Activated gamma-delta T cell treated with anti-CD3 and anti-CD28 coated beads, Interleukin-2, amount 50 U/mL, for 16 hours (primary cell): ENCODE measurements at regions not wholly inside any gene's neighbourhood (a gene's known extent, or its start where the extent isn't known, plus 50 kb on each side); places are given as distances from the start of the nearest gene placed in this dataset.
A peak's percentile ranks its signal among the peaks of the same experiment; 100 is the strongest.
"Not testable (repeated sequence)": the region's sequence is repeated elsewhere in the genome, so short reads cannot be mapped to it uniquely, and the experiment has no call there.

Source experiments
- DNase-seq: peaks from one replicate; pipeline ENCODE4 v3.0.0-alpha.2; 2020; ENCODE audit warnings: low read depth

DNA sequence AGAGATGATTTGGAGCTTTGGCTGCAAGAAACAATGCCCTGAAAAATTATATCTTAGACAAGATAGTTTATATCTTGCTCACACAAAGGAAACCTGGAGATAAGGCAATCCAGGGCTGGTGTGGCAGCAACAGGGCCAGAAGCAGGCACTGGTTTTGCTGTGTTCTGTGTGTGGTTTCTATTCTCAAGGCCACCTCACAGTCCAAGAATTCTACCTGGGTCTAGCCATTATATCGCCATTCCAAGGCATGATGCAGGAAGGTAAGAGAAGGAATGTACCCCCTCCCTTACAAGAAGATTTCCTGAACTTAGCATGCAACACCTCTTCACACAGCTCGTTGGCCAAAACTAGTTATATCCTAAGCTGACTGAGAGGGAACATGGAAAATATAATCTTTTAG is 74.5 kb upstream of the MEGF10 start:
- DNase-seq, result no peak

DNA sequence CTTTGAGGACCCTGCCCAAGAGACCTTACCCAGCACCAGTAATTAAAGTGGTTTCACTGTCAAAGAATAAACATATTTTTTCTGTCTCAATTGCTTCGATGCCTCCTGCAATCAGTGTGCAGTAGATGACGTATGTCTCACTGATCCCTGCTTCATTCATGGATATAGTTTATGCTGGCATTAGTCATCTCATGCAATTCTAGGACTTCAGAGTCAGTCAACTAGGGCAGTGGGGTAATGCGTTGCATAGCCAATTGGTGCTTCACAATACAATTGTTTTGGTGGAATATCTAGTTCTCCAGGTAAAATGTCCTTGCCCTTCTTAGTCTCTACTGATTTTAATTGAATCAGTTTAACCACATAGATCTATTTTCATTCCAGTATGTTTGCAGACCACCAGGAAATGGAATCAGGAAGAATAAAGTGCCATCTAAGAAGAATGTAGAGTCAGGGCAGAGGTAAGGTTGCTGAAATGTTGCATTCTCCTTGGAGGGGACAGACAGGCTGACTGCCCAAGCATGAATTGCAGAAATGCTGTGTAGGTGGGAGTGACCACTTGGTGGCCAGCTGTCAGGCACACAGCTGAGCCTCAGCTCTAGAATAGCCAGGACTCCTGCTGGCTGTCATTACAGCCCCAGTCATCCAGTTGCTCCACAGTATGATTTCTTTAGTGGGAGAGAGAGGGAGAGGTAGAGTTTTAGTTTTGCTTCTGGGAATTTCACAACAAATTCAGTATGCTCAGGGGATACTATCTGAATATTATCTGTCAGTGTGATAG is 73.5 kb upstream of the MEGF10 start:
- no peak for DNase-seq

DNA sequence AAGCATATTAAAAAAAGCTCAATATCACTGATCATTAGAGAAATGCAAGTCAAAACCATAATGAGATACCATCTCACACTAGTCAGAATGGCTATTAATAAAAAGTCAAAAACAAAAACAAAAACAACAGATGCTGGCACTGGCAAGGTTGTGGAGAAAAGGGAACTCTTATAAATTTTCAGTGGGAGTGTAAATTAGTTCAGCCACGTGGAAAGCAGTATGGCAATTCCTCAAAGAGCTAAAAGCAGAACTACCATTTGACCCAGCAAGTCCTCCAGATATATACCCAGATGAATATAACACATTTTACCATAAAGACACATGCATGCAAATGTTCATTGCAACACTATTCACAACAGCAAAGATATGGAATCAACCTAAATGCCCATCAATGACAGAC is 68.7 kb upstream of the MEGF10 start:
- not testable (repeated sequence) for DNase-seq

DNA sequence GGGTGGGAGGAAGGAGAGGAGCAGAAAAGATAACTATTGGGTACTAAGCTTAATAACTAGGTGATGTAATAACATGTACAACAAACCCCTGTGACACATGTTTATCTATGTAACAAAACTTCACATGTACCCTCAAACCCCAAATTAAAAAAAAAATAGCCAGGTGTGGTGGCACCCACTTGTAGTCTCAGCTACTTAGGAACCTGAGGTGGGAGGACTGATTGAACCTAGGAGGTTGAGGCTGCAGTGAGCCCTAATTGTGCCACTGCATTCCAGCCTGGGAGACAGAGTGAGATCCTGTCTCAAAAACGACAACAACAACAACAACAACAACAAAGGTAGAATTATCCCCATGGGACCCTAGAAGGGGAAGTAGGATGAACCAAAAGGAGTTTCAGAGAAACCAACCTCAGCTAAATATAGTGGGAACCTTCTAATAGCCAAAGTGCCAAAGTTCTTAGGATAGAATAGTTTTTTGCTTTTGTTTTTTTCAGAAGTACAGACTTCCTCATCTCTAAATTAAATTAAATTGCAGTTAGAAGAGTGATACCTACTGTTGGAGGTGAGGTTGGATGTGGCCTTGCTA is 67.9 kb upstream of the MEGF10 start:
- not testable (repeated sequence) for DNase-seq

DNA sequence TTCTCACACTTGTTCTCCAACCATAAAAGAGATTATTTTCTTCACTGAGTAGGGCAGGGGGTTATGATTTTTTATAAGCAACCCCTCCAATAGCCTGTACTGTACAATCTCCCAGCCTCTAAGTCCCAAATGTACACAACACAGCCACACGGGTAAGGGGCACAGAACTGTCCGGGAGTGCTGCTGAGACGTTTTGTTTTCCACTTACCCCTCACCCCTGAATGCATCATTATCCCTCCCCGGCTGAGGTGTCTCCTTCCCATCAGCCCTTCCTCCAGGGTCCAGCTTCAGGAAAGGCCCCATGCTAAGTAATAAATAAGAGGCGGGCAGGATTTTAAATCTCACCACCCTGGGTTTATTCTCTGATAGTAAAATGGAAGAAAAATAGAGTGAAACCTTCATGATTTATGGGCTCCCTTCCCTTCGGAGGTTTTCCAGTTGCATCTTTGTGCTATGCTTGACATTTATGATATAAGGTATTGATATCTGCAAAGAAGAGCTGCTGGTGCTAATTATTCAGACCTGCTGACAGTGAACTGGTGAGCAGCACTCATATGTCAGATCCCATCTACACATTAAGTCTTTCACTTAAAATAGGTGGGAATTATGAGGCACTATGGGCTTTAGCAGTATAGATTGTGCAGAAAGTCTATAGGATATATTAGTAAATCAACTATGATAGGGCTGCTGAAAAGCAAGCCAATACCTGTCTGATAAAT is 67.2 kb upstream of the MEGF10 start:
- no peak for DNase-seq

DNA sequence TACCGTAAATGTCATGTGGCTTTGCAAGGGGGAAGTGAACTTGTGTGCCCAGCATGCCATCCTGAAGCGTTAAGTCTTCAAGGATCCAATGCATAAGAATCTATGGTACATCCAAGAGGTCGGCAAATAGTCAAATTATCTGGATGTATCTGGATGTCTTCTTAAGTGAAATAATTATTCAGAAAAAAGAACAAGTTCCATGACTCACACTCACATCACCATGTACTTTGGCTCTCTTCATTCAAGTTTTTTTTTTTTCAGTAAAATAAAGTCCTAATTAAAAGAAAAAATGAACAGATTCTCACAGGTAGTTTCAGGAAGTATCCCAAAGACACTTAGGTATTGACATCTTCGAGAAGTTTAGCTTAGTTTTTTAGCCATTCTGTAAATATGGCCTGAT is 62.7 kb upstream of the MEGF10 start:
- DNase-seq, result no peak

DNA sequence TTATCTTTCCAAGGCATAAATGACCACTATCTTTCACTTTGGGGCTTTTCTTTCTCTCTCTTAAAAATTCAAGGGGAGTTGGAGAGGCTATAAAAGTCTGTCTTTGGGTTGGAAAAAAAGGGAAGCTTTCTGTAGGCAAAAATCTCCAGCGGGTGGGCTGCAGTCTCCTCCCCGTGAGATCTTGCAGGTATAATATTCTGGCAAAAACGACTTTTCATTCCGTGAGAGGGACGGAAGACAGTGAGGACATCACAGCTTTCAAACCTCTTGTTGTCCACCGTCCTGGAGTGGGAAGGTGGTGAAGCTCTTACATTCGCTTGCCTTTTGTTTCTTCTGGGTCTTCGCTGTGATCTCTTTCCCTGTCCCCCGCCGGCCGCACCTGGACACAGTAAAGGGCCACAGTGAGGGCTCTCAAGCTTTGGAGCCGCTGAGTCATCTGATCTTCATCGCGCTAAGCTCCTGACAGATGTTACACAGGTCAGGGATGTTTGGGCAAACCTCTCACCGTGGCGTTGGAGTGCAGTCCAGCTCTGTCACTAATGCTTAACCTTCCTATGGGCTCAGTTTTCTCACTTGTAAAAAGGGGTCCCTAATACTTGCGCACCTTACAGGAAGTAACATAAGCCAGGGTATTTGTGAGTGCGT is 61.9 kb upstream of the MEGF10 start:
- DNase-seq, result no peak

DNA sequence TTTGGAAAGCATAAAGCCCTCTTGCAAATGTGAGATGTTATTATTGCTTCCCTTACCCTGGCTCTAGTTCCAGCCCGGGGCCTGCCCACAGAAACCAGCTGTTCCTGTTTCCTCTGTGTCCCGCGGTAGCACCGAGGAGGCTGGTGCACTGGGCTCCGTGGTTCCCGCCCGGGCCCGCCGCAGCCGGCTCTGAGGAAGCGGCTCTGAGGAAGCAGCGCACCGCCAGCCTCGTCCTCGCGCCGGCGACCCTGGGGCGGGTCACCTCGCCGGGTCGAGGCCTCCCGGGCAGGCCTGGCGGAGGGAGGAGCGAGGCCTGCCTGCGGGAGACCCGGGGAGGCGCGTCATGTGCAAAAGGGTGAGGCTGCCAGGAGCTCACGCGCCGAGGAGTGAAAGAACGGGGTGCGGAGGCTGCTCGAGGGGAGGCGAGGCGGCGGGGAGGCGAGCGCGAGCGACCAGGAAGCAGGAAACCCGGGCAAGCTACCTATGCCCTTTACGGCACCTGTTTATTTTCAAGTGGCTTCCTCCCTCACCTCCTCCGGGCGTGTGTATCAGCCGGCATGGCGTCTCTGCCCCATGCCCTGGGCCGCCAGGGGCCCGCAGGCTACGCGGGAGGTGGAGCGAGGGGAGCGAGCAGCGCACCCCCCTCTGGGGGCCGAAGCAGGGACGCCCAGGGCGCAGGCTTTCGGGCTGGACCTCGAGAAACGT is 61.3 kb upstream of the MEGF10 start:
- DNase-seq, result peak; percentile 20

DNA sequence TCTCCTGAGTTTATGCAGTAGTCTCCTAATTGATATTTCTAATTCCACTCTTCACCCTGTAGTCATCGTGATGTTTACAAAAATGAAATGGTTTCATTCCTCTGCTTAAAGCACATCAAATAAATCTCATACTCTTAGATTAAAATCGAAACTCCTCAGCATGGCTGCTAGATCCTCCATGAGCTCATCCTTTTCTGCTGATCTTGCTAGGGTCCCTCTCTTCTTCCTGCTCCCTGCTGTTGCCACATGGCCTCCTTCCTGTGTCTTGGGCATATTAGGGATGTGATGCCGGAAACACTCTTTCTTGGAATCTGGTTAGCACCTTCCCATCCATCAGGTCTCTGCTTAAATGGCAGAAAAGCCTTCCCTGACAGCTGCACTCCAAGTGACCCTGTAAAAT is 59.5 kb upstream of the MEGF10 start:
- DNase-seq, result no peak

DNA sequence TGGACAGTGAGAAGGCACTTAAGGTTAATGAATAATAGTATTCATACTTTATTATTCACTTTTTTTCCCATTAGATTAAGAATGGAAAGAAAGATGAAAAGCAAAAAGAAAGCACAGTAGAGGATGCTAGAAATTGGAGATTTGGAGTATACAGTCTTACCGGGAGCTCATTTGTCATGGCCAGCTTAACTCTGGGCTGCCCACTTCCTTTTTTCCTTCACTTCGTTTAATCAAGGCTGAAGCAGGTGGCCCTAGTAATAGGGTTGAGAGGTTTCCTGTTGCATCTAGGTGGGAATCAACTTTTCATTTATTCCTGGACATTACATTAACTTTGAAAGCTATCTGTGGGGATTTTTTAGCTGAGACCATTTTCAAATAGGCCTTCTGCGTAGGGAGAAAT is 57.0 kb upstream of the MEGF10 start:
- DNase-seq, result no peak

DNA sequence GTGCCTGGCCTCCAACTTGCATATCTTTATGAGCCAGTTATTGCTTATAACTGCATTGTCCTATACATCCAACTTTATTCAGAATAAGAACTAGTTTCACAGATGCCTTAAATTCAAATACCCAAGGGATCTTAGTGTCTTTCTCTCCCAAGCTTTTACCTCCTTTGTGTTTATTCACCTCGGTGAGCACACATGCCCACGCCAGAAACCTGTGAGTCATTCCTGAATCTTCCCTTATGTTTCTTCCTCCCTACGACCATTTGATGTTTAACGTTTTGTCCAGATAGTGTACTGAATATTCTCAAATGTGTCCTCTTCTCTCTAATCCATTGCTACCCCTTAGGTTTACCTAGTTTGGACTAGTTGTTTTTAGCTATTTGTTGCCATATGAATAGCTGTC is 55.5 kb upstream of the MEGF10 start:
- no peak for DNase-seq

DNA sequence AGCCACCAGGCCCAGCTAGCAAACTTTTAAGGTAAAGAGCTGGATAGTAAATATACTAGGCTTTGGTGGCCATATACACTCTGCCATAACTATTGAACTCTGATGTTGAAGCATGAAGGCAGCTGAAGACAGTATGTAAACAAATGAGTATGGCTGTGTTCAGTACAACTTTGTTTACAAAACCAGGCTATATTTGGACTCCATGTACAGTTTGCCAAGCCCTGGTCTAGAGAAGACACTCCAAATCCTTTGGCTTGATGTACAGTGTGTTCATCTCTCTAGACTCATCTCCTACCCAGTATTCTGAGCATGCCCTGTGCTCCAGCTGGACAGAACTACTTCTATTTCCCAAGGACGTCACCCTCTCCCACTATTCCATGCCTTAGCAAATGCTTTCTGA is 54.3 kb upstream of the MEGF10 start:
- DNase-seq, result no peak
